HG03558 (cell line): ENCODE measurements at regions not wholly inside any gene's neighbourhood (a gene's known extent, or its start where the extent isn't known, plus 50 kb on each side); places are given as distances from the start of the nearest gene placed in this dataset.
"Not testable (repeated sequence)": the region's sequence is repeated elsewhere in the genome, so short reads cannot be mapped to it uniquely, and the experiment has no call there.

Source experiments
- ATAC-seq: cut with Tn5 transposase; IDR thresholded peaks from one replicate; pipeline ENCODE4 v1.9.1; 2021; ENCODE audit warnings: moderate number of reproducible peaks; ENCODE audit not compliant: unreplicated experiment; ENCODE audit errors: extremely low read depth

GRCh38 chr13:80504453-80504852 is 163.5 kb upstream of the SPRY2 start:
- ATAC-seq = no peak

DNA sequence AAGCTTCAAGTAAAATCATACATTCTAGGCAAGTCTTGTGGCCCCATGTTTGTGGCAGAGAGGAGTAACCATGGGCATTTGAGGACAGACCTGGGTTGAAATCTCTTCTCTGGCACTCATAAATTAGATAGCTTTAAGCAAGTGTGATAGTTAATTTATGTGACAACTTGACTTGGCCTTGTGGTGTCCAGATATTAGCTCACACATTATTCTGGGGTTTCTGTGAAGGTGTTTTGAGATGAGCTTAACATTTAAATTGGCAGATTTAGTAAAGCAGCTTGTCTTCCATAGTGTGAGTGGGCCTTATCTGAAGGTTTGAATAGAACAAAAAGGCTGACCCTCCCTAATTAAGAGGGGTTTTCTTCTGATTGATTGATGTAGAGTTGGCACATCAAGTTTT is 161.4 kb upstream of the SPRY2 start:
- no peak for ATAC-seq

DNA sequence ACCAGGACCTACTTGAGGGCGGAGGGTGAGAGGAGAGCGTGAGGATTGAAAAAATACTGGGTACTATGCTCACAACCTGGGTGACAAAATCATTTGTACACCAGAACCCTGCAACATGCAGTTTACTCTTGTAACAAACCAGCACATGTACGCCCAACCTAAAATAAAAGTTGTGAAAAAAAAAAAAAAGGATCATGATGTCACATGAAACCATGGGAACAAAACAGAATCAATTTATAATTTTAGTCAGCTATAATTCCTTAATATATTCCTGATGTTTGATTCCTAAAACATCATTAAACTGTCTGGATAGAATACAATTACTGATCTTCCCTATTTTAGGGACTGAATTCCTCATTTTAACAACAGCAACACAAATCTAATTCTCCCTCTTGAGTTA is 160.6 kb upstream of the SPRY2 start:
- ATAC-seq = no peak

GRCh38 chr13:80499536-80500290 is 158.8 kb upstream of the SPRY2 start:
- ATAC-seq = no peak

GRCh38 chr13:80498433-80498832 is 157.5 kb upstream of the SPRY2 start:
- no peak for ATAC-seq

DNA sequence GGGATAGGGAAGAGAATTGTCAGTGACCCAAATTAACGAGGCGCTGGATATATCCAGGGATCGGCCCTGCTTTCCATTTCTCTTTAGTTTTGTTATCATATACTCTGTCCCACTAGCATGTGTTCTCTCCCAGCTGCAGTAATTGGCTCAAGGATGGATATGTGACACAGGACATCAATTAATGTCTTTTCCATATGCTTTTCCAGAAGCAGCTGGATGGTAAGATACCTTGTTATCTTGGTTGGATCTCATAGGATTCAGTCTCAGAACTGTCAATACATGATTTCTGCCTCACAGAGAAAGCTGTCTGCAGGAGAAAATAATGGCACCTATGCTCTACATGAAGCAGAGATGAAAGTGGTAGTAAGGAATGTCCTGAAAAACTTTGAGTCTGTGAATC is 157.1 kb upstream of the SPRY2 start:
- no peak for ATAC-seq

DNA sequence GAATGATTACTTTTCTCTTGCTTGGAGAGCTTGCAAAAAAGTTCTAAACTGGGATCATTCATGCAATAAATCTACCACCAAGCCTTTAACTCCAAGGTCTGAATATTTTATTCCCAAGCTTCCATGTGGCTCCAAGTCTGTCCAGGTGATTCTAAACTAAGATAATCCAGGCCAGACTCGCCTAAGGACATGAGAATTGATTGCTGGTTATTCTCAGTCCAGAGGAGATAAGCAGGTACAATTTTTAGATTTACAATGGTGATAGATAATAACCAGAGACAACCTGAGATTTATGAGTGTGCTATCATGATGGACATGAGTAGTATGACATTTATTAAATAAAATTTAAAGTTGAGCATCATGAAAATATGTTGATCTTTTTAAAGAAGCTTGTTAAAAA is 156.5 kb upstream of the SPRY2 start:
- no peak for ATAC-seq

DNA sequence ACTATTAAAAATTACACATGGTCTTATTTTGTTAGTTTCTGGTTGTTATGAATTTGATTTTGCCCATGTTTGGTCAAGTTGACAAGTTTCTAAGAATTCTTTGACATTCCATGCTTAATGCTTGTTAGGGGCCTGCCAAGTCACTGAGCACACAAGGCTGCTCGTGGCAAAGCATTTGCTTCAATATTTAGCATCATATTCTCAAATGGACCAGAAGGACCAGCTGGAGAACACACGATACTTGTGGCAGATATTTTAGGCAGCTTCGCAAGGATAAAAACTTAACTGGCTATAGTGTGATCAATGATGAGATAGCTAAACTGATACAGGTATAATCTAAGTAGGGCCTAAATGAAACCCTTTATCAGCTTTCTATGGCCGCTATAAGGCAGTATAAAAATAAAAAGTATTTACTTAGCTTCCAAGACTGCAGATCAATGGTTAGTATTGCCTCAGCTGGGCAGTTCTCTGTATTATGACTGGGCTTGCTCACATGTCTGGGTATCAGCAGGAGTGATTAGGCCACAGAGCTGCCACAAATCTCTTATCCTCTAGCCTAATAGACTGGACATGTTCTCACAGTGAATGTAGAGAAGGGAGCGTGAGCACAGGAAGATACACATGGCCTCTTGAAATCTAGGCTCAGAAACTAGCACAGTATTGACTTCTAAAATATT is 155.9 kb upstream of the SPRY2 start:
- no peak for ATAC-seq

- ATAC-seq = not testable (repeated sequence)
Observed at GRCh38 chr13:80490491-80490943, 149.6 kb upstream of the SPRY2 start.

DNA sequence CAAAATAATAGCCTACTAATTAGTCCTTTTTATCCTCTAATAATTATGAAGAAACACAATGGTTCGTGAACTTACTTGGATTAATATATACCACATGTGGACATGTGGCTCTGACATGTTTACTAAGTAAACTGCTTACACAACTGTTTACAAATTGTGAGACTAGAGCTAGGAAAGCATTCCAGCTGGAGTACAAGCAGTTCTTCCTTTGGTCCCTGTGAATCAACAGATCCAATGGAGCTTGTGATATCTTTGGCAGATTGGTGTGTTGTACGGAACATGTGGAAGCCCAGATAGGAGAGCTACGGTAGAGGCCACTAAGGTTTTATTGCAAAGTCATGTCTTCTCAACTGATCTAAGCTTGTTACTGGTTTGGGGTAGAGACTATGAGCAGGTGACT is 145.5 kb upstream of the SPRY2 start:
- ATAC-seq = no peak

DNA sequence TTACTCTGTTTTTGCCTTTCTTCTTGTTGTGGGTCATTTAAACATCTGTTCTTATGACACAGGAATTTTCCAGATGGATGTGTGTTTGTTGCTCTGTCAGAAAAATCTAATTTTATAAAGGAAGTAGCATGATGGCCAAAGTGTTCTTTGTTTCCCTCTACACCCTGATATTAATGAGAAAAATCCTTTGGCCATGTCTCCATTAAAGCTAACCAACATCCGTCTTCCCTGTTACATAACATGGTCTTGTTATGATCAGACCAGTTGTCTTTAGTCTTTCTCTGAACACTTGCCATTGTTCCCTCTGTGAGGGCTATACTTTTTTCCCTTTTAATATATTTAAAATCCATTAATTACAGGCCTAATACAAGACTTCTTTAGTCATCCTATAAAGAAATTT is 142.2 kb upstream of the SPRY2 start:
- ATAC-seq = no peak

DNA sequence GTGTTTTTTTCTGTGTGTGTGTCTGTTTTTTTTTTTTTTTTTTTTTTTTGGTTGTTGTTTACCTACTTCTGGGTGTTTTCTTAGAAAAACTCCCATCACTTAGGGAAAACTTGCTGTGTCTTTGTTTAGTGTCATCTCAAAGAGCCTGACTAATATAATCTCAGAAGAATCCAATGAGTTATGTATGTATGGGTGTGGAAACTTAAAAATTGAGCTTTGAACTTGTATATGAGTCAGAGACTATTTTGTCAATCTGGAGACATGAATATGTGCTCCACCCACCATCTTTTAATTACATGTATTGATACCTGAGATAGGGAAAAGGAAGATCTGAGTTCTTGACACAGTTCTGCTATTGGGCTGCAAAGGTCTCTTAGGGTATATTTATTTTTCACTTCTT is 140.7 kb upstream of the SPRY2 start:
- ATAC-seq = no peak

- ATAC-seq = no peak
Observed at GRCh38 chr13:80477661-80478443, 136.9 kb upstream of the SPRY2 start.

GRCh38 chr13:80476953-80477352 is 136.0 kb upstream of the SPRY2 start:
- ATAC-seq = no peak

DNA sequence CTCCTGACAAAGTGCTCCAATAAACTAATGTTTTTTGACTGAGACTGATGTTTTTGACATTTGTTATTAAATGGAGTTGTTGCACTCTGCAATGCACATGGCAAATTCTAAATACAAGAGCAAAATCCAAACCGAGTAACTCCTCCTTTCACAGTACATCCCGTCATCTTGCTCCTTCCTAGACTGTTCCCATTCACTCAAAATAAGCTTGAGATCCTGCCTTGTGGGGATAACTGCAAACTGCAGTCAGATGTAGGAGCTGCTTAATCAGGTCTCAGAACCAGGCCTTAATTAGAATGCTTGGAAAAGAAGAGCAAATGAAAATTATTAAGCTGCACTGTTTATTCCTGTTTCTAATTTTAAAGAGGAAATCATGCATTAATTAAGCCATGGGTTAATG is 134.8 kb upstream of the SPRY2 start:
- no peak for ATAC-seq

DNA sequence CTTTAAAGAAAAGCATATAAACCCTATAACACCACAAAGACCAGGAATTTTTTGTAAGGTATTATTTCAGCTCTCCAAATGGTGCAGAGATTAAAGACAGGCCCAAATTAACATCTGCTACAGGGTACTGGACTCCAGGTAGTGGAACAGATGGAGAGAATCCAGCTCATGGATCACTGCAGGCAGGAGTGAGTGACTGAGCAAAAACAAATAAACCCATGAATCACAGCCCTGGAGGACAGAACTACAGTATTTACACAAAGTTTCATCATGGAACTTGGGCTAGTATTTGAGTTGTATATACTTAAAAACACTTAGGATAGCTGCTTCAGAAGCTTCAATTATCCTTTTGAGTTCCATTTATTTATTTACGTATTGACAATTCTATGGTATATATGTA is 132.8 kb upstream of the SPRY2 start:
- ATAC-seq = no peak

GRCh38 chr13:80469853-80470381 is 129.0 kb upstream of the SPRY2 start:
- no peak for ATAC-seq

DNA sequence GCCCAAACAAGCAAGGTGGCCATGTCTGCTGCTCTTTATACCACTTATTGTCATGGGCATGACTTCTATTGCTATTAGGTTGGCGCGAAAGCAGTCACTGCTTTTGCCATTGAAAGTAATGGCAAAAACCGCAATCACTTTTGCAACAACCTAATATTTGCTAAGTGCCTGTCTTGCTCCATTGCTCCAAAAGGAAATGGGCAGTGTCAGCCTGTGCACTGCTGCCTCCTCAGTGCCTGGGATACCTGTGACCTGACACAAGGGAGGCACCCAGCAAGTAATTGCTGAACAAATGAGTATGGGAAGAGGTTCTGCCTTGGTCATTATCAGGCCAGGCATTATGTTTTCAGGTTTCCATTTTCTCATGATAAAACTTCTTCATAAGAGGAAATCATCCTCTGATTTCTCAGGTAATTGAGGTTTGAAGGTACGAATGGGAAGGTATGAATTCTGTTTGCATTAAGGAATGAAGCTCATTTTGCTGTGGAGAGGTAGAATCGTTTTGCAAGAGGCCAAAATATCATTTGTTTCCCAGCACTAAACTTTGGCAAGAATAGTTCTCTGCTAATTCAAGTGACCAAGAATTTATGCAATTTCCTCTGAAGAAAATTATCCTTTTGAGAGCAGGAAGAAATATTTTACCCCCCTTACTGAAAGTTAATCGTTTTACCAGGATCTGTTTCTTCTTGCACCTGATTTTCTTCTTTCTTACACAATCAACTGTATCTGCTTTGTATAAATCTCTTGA is 128.4 kb upstream of the SPRY2 start:
- ATAC-seq = no peak

DNA sequence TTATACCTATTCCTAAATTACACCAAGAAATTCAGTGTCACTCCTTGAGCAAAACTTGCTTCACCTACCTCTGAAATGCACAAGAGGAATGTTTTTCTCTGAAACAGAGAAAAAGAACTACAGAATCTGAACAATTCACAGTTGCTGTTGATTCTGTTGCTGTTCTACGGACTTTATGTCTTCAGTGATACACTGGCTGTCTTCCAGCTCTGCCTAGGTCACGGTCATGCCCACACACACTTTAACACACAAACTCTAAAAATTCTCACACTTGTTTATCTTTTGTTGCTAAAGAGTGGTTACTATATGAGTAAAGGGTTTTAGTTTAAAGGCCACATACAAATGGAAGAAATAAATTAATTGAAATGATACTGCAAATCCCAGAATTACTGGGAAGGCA is 124.4 kb upstream of the SPRY2 start:
- ATAC-seq = no peak

DNA sequence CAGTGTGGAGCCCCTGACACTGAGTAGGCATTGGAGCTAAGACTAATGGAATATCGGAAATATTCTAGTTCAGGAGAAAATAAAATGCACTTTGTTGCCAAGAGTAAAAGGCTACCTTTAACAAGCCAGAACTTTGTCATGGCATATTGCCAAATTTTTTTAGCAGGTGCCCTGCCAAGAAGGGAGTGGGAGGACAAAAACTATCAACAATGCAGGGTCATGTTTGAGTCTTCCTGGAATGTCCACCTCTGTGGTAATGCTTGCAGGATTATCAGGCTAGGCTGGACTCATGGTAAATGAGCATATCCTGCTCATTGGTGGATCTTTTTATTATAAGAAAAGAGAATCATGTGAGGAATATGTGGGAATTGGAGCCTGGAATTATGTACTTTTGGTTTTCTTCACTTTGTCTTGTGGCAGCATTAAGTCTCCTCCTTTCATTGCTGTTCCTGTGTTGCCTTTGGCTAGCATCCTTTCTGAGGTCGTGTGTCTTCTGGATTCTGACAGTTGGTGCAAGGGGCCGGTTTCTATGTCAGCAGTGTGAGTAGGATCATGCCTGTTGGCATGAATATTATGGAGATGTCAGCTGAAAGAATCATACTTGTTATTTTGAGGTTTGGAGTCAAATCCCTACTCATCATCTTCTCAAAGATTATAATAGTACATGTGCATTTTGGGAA is 122.9 kb upstream of the SPRY2 start:
- ATAC-seq = no peak
